ENCODE measurements at regions not wholly inside any gene's neighbourhood (a gene's known extent, or its start where the extent isn't known, plus 50 kb on each side); places are given as distances from the start of the nearest gene placed in this dataset.

DNA sequence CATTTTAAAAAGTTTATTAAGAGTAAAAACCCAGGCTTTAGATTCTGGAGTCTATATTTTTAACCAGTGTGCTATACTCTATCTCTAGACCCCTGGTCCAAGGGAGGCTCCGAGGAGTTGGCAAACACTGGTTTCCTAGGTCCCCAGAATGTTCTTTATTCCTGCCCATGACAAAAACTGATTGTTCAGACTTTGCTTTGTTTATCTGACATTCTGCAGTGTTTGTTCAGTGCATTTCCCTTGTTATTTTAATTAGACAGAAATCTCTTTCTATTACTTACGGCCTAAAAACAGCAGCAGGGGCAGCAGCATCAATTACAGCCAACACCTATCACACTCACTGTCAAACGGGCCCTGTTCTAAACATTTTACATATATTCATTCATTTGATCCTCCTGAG is 2011.6 kb upstream of the WWC1 start:
- H4K20me1 ChIP-seq (ENCODE audit: insufficient read depth, low read length) = no peaks in the 10 kb centered on the region
- TF ChIP-seq, protein P1, sequence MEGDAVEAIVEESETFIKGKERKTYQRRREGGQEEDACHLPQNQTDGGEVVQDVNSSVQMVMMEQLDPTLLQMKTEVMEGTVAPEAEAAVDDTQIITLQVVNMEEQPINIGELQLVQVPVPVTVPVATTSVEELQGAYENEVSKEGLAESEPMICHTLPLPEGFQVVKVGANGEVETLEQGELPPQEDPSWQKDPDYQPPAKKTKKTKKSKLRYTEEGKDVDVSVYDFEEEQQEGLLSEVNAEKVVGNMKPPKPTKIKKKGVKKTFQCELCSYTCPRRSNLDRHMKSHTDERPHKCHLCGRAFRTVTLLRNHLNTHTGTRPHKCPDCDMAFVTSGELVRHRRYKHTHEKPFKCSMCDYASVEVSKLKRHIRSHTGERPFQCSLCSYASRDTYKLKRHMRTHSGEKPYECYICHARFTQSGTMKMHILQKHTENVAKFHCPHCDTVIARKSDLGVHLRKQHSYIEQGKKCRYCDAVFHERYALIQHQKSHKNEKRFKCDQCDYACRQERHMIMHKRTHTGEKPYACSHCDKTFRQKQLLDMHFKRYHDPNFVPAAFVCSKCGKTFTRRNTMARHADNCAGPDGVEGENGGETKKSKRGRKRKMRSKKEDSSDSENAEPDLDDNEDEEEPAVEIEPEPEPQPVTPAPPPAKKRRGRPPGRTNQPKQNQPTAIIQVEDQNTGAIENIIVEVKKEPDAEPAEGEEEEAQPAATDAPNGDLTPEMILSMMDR (IDR thresholded peaks at IDR 0.05) = no peak
- H3K27ac ChIP-seq (ENCODE audit: low read depth in 1 of 2, low read length in 2 of 2) = no peak overlapping the region
- no peak overlapping the region for H2AFZ ChIP-seq (ENCODE audit: insufficient read depth, low read depth, low read length, poor library complexity, severe bottlenecking)
- peaks cover 5 to 9% of the 10 kb centered on the region in 2 donors for H3K9me3 ChIP-seq (replicated peaks in 1 of 2; ENCODE audit: control insufficient read depth in 1 of 2, insufficient read depth in 1 of 2, low read length in 2 of 2)
- no peaks in the 10 kb centered on the region for H3K4me1 ChIP-seq (ENCODE audit: control insufficient read depth in 1 of 2, insufficient read depth in 2 of 2, low read length in 2 of 2)
- Mint-ChIP-seq H3K27ac (no peak overlapping the region), H3K36me3 (no peaks in the 10 kb centered on the region), H3K27me3 (ENCODE audit: low read depth in 3 of 3) (no peaks in the 10 kb centered on the region), H3K4me3 (no peak overlapping the region), H3K4me1 (no peaks in the 10 kb centered on the region), H3K9me3 (peaks cover 0 to 8% (median 3%) of the 10 kb centered on the region in 7 donors)
- intact Hi-C loops (cut with micrococcal nuclease) = no loop called here
- H3K36me3 ChIP-seq (replicated peaks in 1 of 2; ENCODE audit: control insufficient read depth in 1 of 2, insufficient read depth in 2 of 2, low read length in 2 of 2) = no peaks in the 10 kb centered on the region
- H3K4me2 ChIP-seq (replicated peaks; ENCODE audit: extremely low read depth, low read length, poor library complexity, severe bottlenecking) = no peak overlapping the region
- WGBS (ENCODE audit: insufficient coverage) = 100% methylated on average over 1 of the region's 3 CpGs
- no peaks in the 10 kb centered on the region for H3K79me2 ChIP-seq (ENCODE audit: insufficient read depth, low read length)
- no peak overlapping the region for H3K4me3 ChIP-seq (replicated peaks in 1 of 3; ENCODE audit: low read depth in 2 of 3, low read length in 3 of 3)
- no peak overlapping the region for H3K9ac ChIP-seq (ENCODE audit: insufficient read depth, low read length, poor library complexity, severe bottlenecking)
- DNase-seq = no peak
- H3K27me3 ChIP-seq (ENCODE audit: control insufficient read depth in 2 of 2, insufficient read depth in 2 of 2, low read length in 2 of 2) = no peaks in the 10 kb centered on the region

DNA sequence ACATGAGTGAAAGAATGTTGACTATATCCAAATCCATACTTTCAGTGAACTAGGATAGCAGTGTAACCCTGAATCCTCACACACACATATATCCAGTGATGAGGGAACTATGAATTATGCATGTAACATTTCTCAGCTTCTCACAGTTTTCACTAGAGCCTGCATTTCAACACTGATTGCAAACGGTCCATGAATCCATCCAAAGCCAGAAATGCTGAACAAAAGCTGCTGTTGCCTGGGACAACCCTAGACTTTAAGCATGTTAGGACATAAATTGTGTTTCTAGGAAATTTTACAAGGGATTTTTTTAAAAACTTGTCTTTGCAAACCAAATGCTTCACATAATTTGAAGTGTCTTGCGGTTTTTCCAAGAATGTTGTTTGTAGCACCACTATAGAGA is 2010.0 kb upstream of the WWC1 start:
- H3K4me1 ChIP-seq (ENCODE audit: control insufficient read depth in 1 of 2, insufficient read depth in 2 of 2, low read length in 2 of 2) = no peaks in the 10 kb centered on the region
- no peak overlapping the region for H3K4me2 ChIP-seq (replicated peaks; ENCODE audit: extremely low read depth, low read length, poor library complexity, severe bottlenecking)
- Mint-ChIP-seq H3K36me3 (no peaks in the 10 kb centered on the region), H3K4me3 (no peak overlapping the region), H3K9me3 (peaks cover 2 to 9% (median 3%) of the 10 kb centered on the region in 7 donors), H3K27ac (no peak overlapping the region), H3K27me3 (ENCODE audit: low read depth in 3 of 3) (no peaks in the 10 kb centered on the region), H3K4me1 (no peaks in the 10 kb centered on the region)
- peaks cover 5 to 8% of the 10 kb centered on the region in 2 donors for H3K9me3 ChIP-seq (replicated peaks in 1 of 2; ENCODE audit: control insufficient read depth in 1 of 2, insufficient read depth in 1 of 2, low read length in 2 of 2)
- no peaks in the 10 kb centered on the region for H3K27me3 ChIP-seq (ENCODE audit: control insufficient read depth in 2 of 2, insufficient read depth in 2 of 2, low read length in 2 of 2)
- intact Hi-C loops (cut with micrococcal nuclease) = no loop called here
- TF ChIP-seq, protein P1 (IDR thresholded peaks at IDR 0.05) = no peak
- H3K9ac ChIP-seq (ENCODE audit: insufficient read depth, low read length, poor library complexity, severe bottlenecking) = no peak overlapping the region
- H4K20me1 ChIP-seq (ENCODE audit: insufficient read depth, low read length) = no peaks in the 10 kb centered on the region
- WGBS (ENCODE audit: insufficient coverage) = 100% methylated on average over 1 of the region's 2 CpGs
- no peak overlapping the region for H3K4me3 ChIP-seq (replicated peaks in 1 of 3; ENCODE audit: low read depth in 2 of 3, low read length in 3 of 3)
- no peak overlapping the region for H2AFZ ChIP-seq (ENCODE audit: insufficient read depth, low read depth, low read length, poor library complexity, severe bottlenecking)
- H3K27ac ChIP-seq (ENCODE audit: low read depth in 1 of 2, low read length in 2 of 2) = no peak overlapping the region
- H3K36me3 ChIP-seq (replicated peaks in 1 of 2; ENCODE audit: control insufficient read depth in 1 of 2, insufficient read depth in 2 of 2, low read length in 2 of 2) = no peaks in the 10 kb centered on the region
- no peaks in the 10 kb centered on the region for H3K79me2 ChIP-seq (ENCODE audit: insufficient read depth, low read length)
- no peak for DNase-seq

Data from CD14-positive monocyte (primary cell).